ENCODE measurements at regions not wholly inside any gene's neighbourhood (a gene's known extent, or its start where the extent isn't known, plus 50 kb on each side); places are given as distances from the start of the nearest gene placed in this dataset.

GRCh38 chr16:80065541-80065940 lies 465.0 kb upstream of the MAF start:
- in situ Hi-C loops (cut with MboI; ENCODE audit: low pct_unique_long_range_greater_than_20kb, low sequenced_read_pairs, unreplicated experiment), result no loop called here
- TF ChIP-seq CTCF (IDR thresholded peaks at IDR 0.05; ENCODE audit: extremely low read depth, insufficient read depth, missing control alignments), result no peak
- DNase-seq (ENCODE audit: low spot score), result no peak

- TF ChIP-seq CTCF (IDR thresholded peaks at IDR 0.05; ENCODE audit: extremely low read depth, insufficient read depth, missing control alignments), result no peak
- DNase-seq (ENCODE audit: low spot score), result no peak
- in situ Hi-C loops (cut with MboI; ENCODE audit: low pct_unique_long_range_greater_than_20kb, low sequenced_read_pairs, unreplicated experiment), result no loop called here
Measured at GRCh38 chr16:80063713-80064069, 463.2 kb upstream of the MAF start.

GRCh38 chr16:80063031-80063712 lies 462.6 kb upstream of the MAF start:
- no peak for DNase-seq (ENCODE audit: low spot score)
- in situ Hi-C loops (cut with MboI; ENCODE audit: low pct_unique_long_range_greater_than_20kb, low sequenced_read_pairs, unreplicated experiment), result no loop called here
- no peak for TF ChIP-seq CTCF (IDR thresholded peaks at IDR 0.05; ENCODE audit: extremely low read depth, insufficient read depth, missing control alignments)

- in situ Hi-C loops (cut with MboI; ENCODE audit: low pct_unique_long_range_greater_than_20kb, low sequenced_read_pairs, unreplicated experiment), result no loop called here
- DNase-seq (ENCODE audit: low spot score), result no peak
- no peak for TF ChIP-seq CTCF (IDR thresholded peaks at IDR 0.05; ENCODE audit: extremely low read depth, insufficient read depth, missing control alignments)
Measured at GRCh38 chr16:80062361-80063030, 462.0 kb upstream of the MAF start.

- in situ Hi-C loops (cut with MboI; ENCODE audit: low pct_unique_long_range_greater_than_20kb, low sequenced_read_pairs, unreplicated experiment), result no loop called here
- TF ChIP-seq CTCF (IDR thresholded peaks at IDR 0.05; ENCODE audit: extremely low read depth, insufficient read depth, missing control alignments), result no peak
- no peak for DNase-seq (ENCODE audit: low spot score)
Measured at GRCh38 chr16:80060470-80060869, 459.9 kb upstream of the MAF start.

- DNase-seq (ENCODE audit: low spot score), result no peak
- in situ Hi-C loops (cut with MboI; ENCODE audit: low pct_unique_long_range_greater_than_20kb, low sequenced_read_pairs, unreplicated experiment), result no loop called here
- TF ChIP-seq CTCF (IDR thresholded peaks at IDR 0.05; ENCODE audit: extremely low read depth, insufficient read depth, missing control alignments), result no peak
Measured at GRCh38 chr16:80059836-80060235, 459.3 kb upstream of the MAF start.

Measured in GM13977 (cell line).